K562 (cell line): ENCODE measurements at regions not wholly inside any gene's neighbourhood (a gene's known extent, or its start where the extent isn't known, plus 50 kb on each side); places are given as distances from the start of the nearest gene placed in this dataset.

ENCODE experiments used
- ATAC-seq: fragments of 200-7000 bp; cut with Tn5 transposase; 3 replicates; pipeline ENCODE4 v1.9.1; 2020; ENCODE audit warnings: moderate library complexity
- BruUV-seq: library from RNA; stranded (reverse); fragments of 400-500 nt; replicated peaks from 2 replicates; lab custom pipeline; 2021; lab: Mats Ljungman, UMichigan
- CTCF ChIA-PET: fragments of 300-600 bp; formaldehyde crosslinking; extraction: SDS; loops from one replicate; lab custom pipeline; 2021; ENCODE audit warnings: low intra/inter-chr PET ratio; lab: Yijun Ruan, JAX
- POLR2A ChIA-PET: fragments of 300-600, 350-650 bp; sonication (Branson Sonifier 250); formaldehyde crosslinking; extraction: SDS; loops from one replicate; lab custom pipeline; 2021; ENCODE audit warnings: antibody characterized with exemption, inconsistent platforms; lab: Yijun Ruan, JAX
- DNase-seq, 4 experiments: peaks; one replicate each; pipeline versions ENCODE4 v3.0.0 to v3.0.0-alpha.2; 2011 to 2018; ENCODE audit warnings: low spot score in 3 of 4, mixed read lengths in 3 of 4; ENCODE audit errors: extremely low read depth in 1 of 4
- FAIRE-seq: peaks from 2 replicates; lab custom pipeline; 2011; peaks lifted over from hg19 to GRCh38; lab: Jason Lieb, UNC
- H2AFZ ChIP-seq: 2 replicates; pipeline ENCODE4 v1.6.0; 2011; ENCODE audit warnings: low read depth, low read length, control low read depth, inconsistent platforms
- H3K27ac ChIP-seq: fragments of 200-600 bp; 3 replicates; pipeline ENCODE4 v1.8.0; 2011; ENCODE audit warnings: low read depth, mild to moderate bottlenecking, control low read depth, inconsistent platforms, low read length, moderate library complexity, mixed read lengths; ENCODE audit errors: extremely low read depth
- H3K27me3 ChIP-seq, 2 experiments: fragments of 300-600 bp in 1 of 2; 2 replicates in 1 of 2; 3 replicates in 1 of 2; pipeline versions ENCODE4 v1.6.0 to v1.8.0; 2011; ENCODE audit warnings: inconsistent platforms in 2 of 2, low read length in 2 of 2, mild to moderate bottlenecking in 1 of 2, mixed read lengths in 1 of 2, moderate library complexity in 1 of 2; ENCODE audit not compliant: control insufficient read depth in 2 of 2, insufficient read depth in 2 of 2
- H3K36me3 ChIP-seq: fragments of 300-600 bp; 3 replicates; pipeline ENCODE4 v1.8.0; 2011; ENCODE audit warnings: mild to moderate bottlenecking, low read length, inconsistent platforms; ENCODE audit not compliant: control insufficient read depth, insufficient read depth
- H3K4me1 ChIP-seq, 2 experiments: fragments of 200-600 bp in 1 of 2; replicated peaks in 1 of 2; 2 replicates in 1 of 2; 3 replicates in 1 of 2; pipeline versions ENCODE4 v1.5.1 to v1.8.0; 2011; ENCODE audit warnings: inconsistent platforms in 2 of 2, low read length in 2 of 2, mild to moderate bottlenecking in 1 of 2, mixed read lengths in 1 of 2, moderate library complexity in 1 of 2; ENCODE audit not compliant: control insufficient read depth in 2 of 2, insufficient read depth in 2 of 2
- H3K4me2 ChIP-seq: 2 replicates; pipeline ENCODE4 v1.6.1; 2011; ENCODE audit warnings: low read length, control low read depth, inconsistent platforms, mixed read lengths; ENCODE audit not compliant: insufficient read depth
- H3K4me3 ChIP-seq: fragments of 200-600 bp; sonication (generic), shearing (Covaris generic); 2 replicates; pipeline ENCODE4 v1.5.1; 2016; ENCODE audit warnings: control low read depth, inconsistent platforms
- H3K79me2 ChIP-seq: fragments of 200-600 bp; 3 replicates; pipeline ENCODE4 v1.8.0; 2011; ENCODE audit warnings: low read length, inconsistent platforms; ENCODE audit not compliant: control insufficient read depth, insufficient read depth
- H3K9ac ChIP-seq, 2 experiments: 2 replicates each; pipeline versions ENCODE4 v1.6.0 to v1.6.1; 2011; ENCODE audit warnings: low read depth in 2 of 2, low read length in 2 of 2, control low read depth in 1 of 2, inconsistent platforms in 1 of 2, mild to moderate bottlenecking in 1 of 2, mixed read lengths in 1 of 2; ENCODE audit not compliant: insufficient read depth in 1 of 2
- H3K9me1 ChIP-seq: one replicate; pipeline ENCODE4 v1.6.0; 2011; ENCODE audit warnings: inconsistent platforms, mild to moderate bottlenecking, low read length, moderate library complexity; ENCODE audit not compliant: control insufficient read depth, insufficient read depth
- H3K9me3 ChIP-seq: replicated peaks from 2 replicates; pipeline ENCODE4 v1.5.1; 2011; ENCODE audit warnings: low read depth, low read length, inconsistent platforms; ENCODE audit not compliant: control insufficient read depth, insufficient read depth
- H4K20me1 ChIP-seq: replicated peaks from 2 replicates; pipeline ENCODE4 v1.6.1; 2011; ENCODE audit warnings: low read length, inconsistent platforms, mixed read lengths; ENCODE audit not compliant: control insufficient read depth, insufficient read depth
- ATF1 ChIP-seq, 2 experiments: fragments of 450-650 bp in 1 of 2; IDR thresholded peaks; 2 replicates each; pipeline ENCODE4 v1.6.1; 2016; ENCODE audit warnings: missing compliant biosample characterization in 1 of 2, missing genetic modification characterization in 1 of 2
- CREB1 ChIP-seq, 2 experiments: sonication (generic) in 1 of 2; formaldehyde crosslinking in 1 of 2; IDR thresholded peaks; 2 replicates each; pipeline versions ENCODE4 v1.6.1 to v1.8.0; 2012 to 2022; ENCODE audit warnings: inconsistent platforms in 1 of 2, mild to moderate bottlenecking in 1 of 2, missing genetic modification reagents in 1 of 2, moderate library complexity in 1 of 2
- FOSL1 ChIP-seq: fragments of 200-800 bp; sonication (Bioruptor generic); conservative IDR thresholded peaks from 2 replicates; pipeline ENCODE4 v1.6.1; 2016; ENCODE audit warnings: missing genetic modification characterization, missing compliant biosample characterization
- NFIC ChIP-seq: fragments of 450-650 bp; IDR thresholded peaks from 2 replicates; pipeline ENCODE4 v1.6.1; 2017; ENCODE audit warnings: mild to moderate bottlenecking, inconsistent platforms
- RBFOX2 ChIP-seq: fragments of 200-400 bp; formaldehyde crosslinking; IDR thresholded peaks from 2 replicates; pipeline ENCODE4 v1.6.1; 2017; ENCODE audit warnings: low read depth, mild to moderate bottlenecking, low read length, moderate library complexity
- SREBF2 ChIP-seq: sonication (generic); formaldehyde crosslinking; IDR thresholded peaks from 2 replicates; pipeline ENCODE4 v1.4.0; 2020; ENCODE audit warnings: mild to moderate bottlenecking, missing genetic modification reagents
- TAF9B ChIP-seq: fragments of 450-650 bp; IDR thresholded peaks from 2 replicates; pipeline ENCODE4 v1.6.1; 2018; ENCODE audit warnings: mild to moderate bottlenecking; ENCODE audit not compliant: partially characterized antibody
- TRIM28 ChIP-seq: fragments of 450-650 bp; IDR thresholded peaks from 2 replicates; pipeline ENCODE4 v1.6.1; 2017
- ZC3H11A ChIP-seq: IDR thresholded peaks from 2 replicates; pipeline ENCODE4 v1.6.1; 2012; ENCODE audit warnings: low read depth, low read length, improper control_type of control experiment
- WGBS: fragments of 100-300 bp; shearing (Covaris generic); methylation state at CpG from one replicate; pipeline ENCODE4 v1.1.6; 2016; ENCODE audit warnings: low coverage, mixed read lengths; ENCODE audit not compliant: insufficient coverage; ENCODE audit errors: missing lambda C conversion rate; 5-methylcytosine and 5-hydroxymethylcytosine counted together
- in situ Hi-C: fragments of 300-500 bp; cut with MboI; formaldehyde crosslinking; loops from 4 replicates; pipeline ENCODE4 v1.15.0; 2018; ENCODE audit warnings: inconsistent platforms, mixed read lengths
- intact Hi-C: fragments of 100-400 bp; cut with micrococcal nuclease; formaldehyde crosslinking; loops from 2 replicates; pipeline ENCODE4 v1.14.2; 2022

GRCh38 chr2:234722176-234722575, 225.3 kb upstream of the ARL4C start:
- intact Hi-C loops (no loop called here), in situ Hi-C loops (no loop called here)
- Histone ChIP-seq H2AFZ (no peak overlapping the region), H3K4me3 (no peak overlapping the region), H3K4me2 (no peak overlapping the region), H3K4me1 (no peaks in the 10 kb centered on the region), H4K20me1 (no peaks in the 10 kb centered on the region), H3K79me2 (no peaks in the 10 kb centered on the region), H3K9me3 (no peaks in the 10 kb centered on the region), H3K9me1 (no peaks in the 10 kb centered on the region), H3K27me3 (no peaks in the 10 kb centered on the region), H3K36me3 (no peaks in the 10 kb centered on the region), H3K27ac (no peak overlapping the region), H3K9ac (no peak overlapping the region)
- ChIA-PET POLR2A (no interaction called here), CTCF (no interaction called here)
- no TSS peak for BruUV-seq
- no peak for ATAC-seq
- TF ChIP-seq NFIC (peak; percentile 60), RBFOX2 (no peak), ZC3H11A (no peak), TAF9B (no peak), CREB1 (IDR thresholded peaks at IDR 0.05) (no peak), CREB1 (CRISPR knock-in tag; IDR thresholded peaks at IDR 0.05) (no peak), FOSL1 (tag) (no peak)
- no peak for FAIRE-seq
- DNase-seq, result no peak

DNA sequence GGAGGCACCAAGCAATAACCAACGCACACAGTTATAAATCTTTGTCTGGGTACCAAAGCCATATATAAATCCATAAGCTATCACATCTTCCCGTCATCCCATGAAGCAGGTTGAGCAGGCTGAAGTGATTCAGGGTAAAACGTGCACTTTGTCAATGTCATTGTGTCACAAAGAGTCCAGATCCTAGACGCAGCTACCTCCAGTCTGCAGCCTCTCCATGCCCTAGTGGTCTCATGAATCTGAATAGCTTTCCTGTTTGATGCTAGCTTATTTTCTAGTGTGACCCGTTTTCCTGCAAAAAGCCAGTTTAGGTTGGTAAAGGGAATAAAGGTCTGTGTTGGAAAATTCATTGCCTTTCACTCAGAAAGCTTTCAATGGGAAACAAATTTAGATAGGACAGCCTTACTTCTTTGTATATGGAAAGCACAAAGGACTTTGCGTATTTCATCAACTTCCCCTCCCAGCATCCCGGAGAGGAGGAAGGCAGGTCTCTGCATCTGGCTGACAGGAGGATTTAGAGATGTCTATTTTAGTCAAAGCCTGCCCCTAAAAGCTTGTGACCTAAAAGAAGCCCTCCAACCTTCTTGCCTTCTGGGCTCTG, 222.3 kb upstream of the ARL4C start:
- ATAC-seq (no peak), FAIRE-seq (no peak), DNase-seq (no peak)
- CTCF ChIA-PET, result no interaction called here
- POLR2A ChIA-PET, result no interaction called here
- Histone ChIP-seq H3K27me3 (no peaks in the 10 kb centered on the region), H3K4me2 (no peak overlapping the region), H3K27ac (no peak overlapping the region), H3K9ac (no peak overlapping the region), H3K36me3 (no peaks in the 10 kb centered on the region), H3K9me3 (no peaks in the 10 kb centered on the region), H2AFZ (no peak overlapping the region), H3K9me1 (no peaks in the 10 kb centered on the region), H3K4me1 (no peaks in the 10 kb centered on the region), H4K20me1 (no peaks in the 10 kb centered on the region), H3K4me3 (no peak overlapping the region)
- intact Hi-C loops (no loop called here), in situ Hi-C loops (no loop called here)
- WGBS, result 1% methylated on average over 7 of the region's 7 CpGs
- BruUV-seq, result no TSS peak
- no peak for TF ChIP-seq TRIM28
- TF ChIP-seq ATF1 (CRISPR knock-in tag; IDR thresholded peaks at IDR 0.05), result no peak
- TF ChIP-seq ATF1 (tag; IDR thresholded peaks at IDR 0.05), result no peak
- TF ChIP-seq SREBF2, result no peak
- TF ChIP-seq, all 486 proteins: peak for 0
- no peaks in the 10 kb centered on the region for H3K79me2 ChIP-seq
